Testis (tissue), 2 donors: ENCODE measurements at regions not wholly inside any gene's neighbourhood (a gene's known extent, or its start where the extent isn't known, plus 50 kb on each side); places are given as distances from the start of the nearest gene placed in this dataset.

Source experiments
- CTCF ChIP-seq, 3 experiments: fragments of 450-650 bp in 2 of 3; fragments of 200-600 bp in 1 of 3; sonication (generic) in 1 of 3; IDR thresholded peaks; one replicate each; pipeline ENCODE4 v1.5.1; 2016 to 2019; ENCODE audit warnings: antibody characterized with exemption in 3 of 3, mild to moderate bottlenecking in 2 of 3, moderate library complexity in 1 of 3
- POLR2A ChIP-seq: fragments of 450-650 bp; IDR thresholded peaks from one replicate; pipeline ENCODE4 v1.6.1; 2017; ENCODE audit warnings: antibody characterized with exemption, mild to moderate bottlenecking, moderate library complexity

DNA sequence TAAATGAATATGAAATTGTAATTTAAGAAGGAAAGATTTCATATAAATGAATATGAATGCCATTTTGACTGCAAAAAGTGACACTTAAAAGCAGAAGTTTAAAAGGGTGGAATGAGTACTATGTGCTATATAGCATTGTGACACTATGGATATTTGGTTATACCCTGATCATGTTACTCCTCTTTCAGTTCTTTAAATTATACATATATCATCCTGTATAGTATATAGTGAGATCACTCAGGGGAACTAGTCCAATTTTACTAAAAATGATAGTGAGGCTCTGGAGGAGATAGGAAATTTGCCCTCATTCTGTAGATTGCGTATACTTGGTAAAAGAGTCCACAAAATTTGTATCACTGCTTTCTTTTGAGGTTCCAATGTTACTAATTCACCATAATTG, 155.7 kb upstream of the BTG1 start:
- no peak for TF ChIP-seq POLR2A
- no peak for TF ChIP-seq CTCF (IDR thresholded peaks at IDR 0.05)
